Amniotic stem cell (primary cell): ENCODE measurements at regions not wholly inside any gene's neighbourhood (a gene's known extent, or its start where the extent isn't known, plus 50 kb on each side); places are given as distances from the start of the nearest gene placed in this dataset.
"Not testable (repeated sequence)": the region's sequence is repeated elsewhere in the genome, so short reads cannot be mapped to it uniquely, and the experiment has no call there.

ENCODE experiments used
- DNase-seq: peaks from one replicate; lab custom pipeline; 2025; lab: John Stamatoyannopoulos, UW

DNA sequence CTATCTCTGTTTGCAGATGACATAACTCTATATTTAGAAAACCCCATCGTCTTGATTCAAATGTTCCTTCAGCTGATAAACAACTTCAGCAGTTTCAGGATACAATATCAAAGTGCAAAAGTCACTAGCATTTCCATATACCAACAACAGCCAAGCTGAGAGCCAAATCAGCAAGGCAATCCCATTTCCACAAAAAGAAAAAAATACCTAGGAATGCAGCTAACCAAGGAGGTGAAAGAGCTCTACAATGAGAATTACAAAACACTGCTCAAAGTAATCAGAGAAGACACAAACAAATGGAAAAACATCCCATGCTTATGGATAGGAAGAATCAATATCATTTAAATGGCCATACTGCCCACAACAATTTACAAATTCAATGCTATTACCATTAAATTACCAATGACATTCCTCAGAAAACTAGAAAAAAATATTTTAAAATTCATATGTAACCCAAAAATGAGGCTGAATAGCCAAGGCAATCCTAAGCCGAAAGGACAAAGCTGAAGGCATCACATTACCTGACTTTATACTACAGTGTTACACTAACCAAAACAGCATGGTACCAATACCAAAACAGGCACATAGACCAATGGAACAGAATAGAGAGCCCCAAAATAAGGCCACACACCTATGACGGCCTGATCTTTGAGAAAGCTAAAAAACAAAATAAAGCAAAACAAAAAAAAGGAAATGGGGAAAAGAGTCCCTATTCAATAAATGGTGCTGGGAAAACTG is 901.7 kb downstream of the LRFN5 start:
- no peak for DNase-seq

DNA sequence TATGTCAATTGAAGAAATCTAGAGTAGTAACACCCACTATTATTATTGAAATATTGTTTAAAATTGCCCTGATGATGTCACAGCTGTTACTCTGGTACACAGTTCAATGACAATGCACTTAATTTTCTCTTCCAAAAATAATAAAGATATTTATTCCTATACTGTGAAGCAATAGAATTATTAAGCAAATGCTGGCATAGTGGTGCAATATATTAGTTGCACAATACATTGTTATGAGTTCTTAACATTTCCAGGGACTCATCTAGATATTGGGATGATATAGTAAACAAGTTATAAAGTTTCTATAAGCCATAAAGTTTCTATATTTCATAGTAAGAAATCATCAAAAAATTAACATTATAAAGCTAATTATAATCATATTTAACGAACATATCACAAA is 897.8 kb downstream of the LRFN5 start:
- no peak for DNase-seq

DNA sequence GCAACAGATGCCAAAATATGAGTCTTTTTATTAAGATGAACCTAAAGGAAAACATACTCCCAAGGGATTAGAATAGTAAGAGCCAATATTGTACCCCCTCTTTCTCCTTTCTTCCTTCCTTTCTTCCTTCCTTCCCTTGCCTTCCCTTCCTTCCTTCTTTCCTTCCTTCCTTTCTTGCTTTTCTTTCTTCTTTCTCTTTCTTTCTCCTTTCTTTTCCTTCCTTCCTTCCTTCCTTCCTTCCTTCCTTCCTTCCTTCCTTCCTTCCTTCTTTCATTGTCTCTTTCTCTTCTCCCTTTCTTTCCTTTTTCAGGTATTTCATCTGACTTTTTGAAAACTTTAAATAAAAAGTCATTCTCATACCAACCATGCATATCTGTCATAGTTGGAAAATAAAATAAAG is 892.5 kb downstream of the LRFN5 start:
- no peak for DNase-seq

DNA sequence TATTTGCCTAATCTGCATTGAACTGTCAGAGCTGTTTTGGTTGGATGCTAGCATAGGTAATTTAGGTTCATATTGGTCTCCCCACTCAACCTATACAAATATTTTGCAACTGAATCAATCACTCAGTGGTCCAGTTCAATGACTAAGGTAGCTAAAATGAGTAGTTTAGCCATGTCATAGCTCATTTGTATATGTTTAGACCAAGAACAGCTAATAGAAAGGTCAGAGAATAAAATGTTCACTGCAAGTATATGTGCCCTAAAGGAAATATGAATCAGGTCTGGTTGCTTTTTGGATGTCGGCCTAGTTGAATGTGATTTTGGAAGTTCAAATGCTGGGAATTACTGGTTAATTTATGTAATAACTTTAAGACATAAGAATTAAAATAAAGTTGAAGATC is 883.9 kb downstream of the LRFN5 start:
- DNase-seq: no peak

DNA sequence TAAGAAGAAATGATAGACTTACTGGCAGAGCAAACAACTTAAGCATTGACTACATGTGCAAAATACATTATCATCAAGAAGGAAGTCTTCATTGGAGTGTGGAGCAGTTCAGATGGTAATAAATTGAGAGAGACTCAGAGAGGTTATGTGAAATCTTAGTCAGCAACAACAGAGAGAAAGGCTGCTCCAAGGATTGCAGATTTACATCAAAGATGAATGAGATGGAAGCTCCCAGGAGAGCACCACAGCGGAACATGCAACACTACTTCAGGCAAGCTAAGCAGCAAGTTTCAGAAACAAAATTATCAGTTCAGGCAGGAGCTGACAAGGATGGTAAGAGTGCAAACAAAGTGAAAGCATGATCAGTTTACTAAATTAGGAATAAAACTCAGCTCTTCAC is 882.3 kb downstream of the LRFN5 start:
- no peak for DNase-seq

DNA sequence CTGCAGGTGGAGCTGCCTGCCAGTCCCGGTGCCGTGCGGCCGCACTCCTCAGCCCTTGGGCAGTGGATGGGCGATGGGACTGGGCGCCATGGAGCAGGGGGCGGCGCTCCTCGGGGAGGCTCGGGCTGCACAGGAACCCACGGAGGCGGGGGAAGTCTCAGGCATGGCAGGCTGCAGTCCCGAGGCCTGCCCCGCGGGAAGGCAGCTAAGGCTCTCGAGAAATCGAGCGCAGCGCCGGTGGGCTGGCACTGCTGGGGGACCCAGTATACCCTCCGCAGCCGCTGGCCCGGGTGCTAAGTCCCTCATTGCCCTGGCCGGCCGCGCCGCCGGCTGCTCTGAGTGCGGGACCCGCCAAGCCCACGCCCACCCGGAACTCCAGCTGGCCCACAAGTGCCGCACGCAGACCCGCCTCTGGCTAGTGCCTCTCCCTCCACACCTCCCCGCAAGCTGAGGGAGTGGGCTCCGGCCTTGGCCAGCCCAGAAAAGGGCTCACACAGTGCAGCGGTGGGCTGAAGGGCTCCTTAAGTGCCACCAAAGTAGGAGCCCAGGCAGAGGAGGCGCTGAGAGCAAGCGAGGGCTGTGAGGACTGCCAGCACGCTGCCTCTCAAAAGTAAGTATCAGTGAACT is 875.8 kb downstream of the LRFN5 start:
- not testable (repeated sequence) for DNase-seq

DNA sequence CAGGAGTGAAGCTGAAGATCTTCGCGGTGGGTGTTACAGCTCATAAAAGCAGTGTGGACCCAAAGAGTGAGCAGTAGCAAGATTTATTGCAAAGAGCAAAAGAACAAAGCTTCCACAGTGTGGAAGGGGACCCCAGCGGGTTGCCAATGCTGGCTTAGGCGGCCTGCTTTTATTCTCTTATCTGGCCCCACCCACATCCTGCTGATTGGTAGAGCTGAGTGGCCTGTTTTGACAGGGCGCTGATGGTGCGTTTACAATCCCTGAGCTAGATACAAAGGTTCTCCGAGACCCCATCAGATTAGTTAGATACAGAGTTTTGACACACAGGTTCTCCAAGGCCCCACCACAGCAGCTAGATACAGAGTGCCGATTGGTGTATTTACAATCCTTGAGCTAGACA is 875.0 kb downstream of the LRFN5 start:
- not testable (repeated sequence) for DNase-seq

DNA sequence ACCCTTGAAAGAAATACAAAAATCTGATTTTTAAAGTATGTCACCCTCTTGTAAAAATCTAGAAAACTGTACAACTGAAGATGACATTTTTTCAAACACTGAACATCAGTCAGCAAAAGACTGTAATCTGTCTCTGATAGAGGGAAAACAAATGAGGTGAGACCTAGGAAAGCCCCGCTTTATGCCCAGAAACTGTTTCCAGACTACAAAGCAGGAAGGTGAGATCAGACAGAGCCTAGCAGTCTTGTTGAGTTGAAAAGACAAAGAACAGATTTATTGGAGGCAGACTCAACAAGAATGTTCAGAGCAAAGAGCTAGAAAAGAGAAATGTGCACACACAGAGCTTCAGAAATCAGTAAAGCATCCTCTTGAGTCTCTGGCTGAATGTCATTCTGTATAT is 873.6 kb downstream of the LRFN5 start:
- no peak for DNase-seq

DNA sequence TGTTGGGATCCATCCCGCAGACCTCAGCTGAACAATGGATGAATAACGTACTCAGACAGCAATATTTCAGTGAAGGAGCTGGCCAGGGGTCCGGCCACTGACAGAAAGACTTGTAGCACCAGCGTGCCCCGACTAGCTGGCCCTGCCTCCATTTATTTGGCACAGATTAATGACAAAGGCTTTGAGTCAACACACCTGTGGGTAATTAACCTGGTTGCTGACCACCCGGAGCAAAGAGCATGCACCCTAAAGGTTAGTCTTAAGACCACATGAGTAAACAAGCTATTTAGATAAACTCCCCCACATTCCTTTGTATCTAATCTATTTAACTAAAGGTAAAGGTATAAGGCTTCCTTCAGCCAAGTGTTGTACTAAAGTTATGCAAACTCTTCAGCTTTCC is 868.6 kb downstream of the LRFN5 start:
- no peak for DNase-seq

DNA sequence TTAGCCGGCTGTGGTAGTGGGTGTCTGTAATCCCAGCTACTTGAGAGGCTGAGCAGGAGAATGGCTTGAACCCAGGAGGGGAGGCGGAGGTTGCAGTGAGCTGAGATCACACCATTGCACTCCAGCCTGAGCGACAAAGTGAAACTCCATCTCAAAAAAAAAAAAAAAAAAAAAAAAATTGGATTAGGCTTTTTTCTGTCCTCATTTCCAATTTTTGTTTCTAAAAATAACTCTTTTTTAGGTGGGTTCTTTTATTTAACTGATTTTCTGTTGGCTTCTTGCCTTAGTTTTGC is 863.7 kb downstream of the LRFN5 start:
- no peak for DNase-seq

DNA sequence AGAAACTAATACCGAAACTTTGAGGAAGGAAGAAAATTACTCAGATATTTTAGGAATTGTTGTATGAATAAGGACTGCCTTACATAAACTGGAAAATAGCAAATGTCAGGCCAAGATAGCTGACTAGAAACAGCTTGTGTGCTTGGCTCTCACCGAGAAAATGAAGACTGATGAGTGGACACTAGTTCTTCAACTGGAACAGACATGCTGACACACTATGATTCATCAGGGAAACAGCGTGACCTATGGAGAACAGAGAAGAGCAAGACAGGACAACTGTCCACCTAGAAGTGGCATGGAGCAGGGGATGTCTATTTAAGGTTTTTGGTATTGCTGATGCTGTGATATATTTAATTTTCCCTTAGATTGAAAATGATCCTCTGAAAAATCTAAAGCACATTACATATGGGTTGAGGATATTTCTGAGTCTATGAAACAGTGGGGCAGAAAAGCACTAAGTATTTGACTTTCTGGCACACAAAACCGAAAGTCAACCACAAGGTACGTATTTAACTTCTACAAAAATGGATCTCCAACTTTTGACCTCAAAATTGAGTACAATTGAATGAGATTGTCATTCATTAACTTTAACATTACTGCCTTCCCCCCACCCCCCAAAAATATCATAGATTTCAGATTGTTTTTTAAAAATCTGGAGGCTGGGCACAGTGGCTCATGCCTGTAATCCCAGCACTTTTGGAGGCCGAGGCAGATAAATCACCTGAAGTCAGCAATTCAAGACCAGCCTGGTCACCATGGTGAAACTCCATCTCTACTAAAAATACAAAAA is 863.2 kb downstream of the LRFN5 start:
- DNase-seq: no peak

DNA sequence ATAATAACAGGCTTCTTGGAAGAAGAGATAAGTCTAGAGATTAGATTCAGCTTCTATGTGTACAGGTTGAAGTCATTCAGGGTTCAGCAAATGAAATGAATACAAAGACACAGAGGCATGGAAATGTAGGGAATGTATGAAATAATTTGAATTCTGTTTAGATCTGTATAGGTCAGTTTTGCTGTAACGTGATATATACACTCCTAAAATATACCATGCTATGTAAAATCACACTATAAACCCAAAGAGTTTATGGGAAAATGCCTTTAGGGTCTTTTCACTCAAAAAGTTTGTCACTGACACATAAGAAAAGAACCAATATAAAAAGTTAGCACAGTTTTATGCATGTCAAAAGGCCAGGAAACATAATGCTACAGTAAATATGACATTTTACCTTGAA is 854.0 kb downstream of the LRFN5 start:
- DNase-seq: no peak

DNA sequence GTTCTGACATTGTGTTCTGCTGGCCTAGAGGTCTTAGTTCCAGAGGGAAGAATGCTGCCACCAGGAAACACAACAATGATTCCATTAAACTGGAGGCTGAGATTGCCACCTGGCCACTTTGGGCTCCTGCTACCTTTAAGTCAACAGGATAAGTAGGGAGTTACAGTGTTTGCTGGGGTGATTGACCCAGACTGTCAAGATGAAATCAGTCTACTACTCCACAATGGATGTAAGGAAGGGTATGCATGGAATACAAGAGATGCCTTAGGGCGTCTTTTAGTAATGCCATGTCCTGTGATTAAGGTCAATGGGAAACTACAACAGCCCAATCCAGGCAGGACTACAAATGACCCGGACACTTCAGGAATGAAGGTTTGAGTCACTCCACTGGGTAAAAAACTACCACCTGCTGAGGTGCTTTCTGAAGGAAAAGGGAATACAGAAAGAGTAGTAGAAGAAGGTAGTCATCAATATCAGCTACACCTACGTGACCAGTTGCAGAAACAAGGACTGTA is 852.6 kb downstream of the LRFN5 start:
- no peak for DNase-seq

DNA sequence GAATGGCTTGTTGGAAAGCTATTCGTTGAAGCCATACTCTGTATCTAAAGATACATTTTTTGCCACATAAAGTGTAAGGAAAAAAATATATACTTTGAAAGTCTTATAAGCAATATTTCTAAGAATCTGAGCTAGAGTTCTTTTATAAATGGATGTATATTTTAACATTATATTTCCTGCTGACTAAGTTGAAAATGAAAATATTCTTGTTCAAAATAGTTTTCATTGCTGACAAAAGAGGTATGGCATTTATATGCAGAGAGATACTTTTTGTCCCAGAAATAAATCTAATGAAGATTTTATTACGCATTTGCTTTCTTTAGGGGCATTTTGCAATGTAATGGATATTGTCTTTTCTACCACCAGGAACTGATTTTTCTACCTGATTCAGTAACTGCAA is 834.9 kb downstream of the LRFN5 start:
- no peak for DNase-seq

DNA sequence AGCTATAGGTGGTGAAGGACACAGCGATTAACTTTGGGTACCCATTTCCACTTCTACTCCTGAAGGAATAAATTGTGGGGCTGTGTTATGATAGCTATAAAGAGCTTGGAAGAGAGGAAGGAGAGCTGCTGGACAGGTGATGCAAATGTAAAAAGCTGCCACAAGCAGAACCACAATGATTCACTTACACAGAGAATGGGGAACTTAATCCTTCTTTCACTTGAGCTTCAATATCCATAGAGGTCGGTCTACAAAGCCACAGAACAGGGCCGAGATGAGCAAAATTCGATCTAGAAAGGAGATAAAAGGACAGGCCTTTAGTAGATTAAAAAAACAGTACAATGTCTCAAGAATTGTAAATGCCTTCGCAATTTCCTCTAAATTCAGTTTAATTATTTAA is 831.1 kb downstream of the LRFN5 start:
- DNase-seq: no peak

DNA sequence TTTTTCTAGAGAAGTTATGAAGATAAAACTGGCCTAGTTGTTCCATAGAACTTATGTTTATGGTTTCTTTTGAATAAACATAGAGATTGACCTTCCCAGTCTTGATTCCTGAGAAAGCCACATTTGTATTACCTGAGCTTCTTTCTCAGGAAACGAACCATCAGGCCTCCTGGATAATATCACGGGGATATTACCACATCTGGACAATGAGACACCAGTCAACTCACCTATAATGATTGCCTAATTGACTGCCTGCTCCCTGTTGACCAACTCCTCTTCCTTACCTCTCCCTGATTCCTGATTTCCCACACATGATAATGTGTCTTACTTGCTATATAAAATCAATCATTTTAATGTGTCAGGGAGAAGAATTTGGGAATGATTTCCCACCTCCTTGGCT is 822.7 kb downstream of the LRFN5 start:
- no peak for DNase-seq

DNA sequence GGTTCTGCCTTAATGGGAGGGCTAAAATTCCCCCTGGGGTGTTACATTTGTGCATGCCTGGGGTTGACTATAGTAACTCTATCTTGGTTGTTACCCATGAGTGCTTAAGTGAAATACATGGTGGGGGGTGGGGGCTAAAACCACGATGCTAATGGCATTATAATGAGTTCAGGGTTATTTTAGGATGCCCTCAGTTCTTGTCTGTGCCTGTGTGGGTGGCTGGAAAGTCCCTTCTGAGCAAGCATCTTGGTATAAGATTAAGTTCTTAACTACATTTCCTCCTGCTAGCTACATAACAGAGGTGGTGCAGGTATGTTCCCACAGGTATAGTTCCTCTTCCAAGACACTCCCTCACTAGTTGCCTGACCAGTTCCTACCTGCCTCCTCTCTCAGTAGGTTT is 822.3 kb downstream of the LRFN5 start:
- DNase-seq: no peak

DNA sequence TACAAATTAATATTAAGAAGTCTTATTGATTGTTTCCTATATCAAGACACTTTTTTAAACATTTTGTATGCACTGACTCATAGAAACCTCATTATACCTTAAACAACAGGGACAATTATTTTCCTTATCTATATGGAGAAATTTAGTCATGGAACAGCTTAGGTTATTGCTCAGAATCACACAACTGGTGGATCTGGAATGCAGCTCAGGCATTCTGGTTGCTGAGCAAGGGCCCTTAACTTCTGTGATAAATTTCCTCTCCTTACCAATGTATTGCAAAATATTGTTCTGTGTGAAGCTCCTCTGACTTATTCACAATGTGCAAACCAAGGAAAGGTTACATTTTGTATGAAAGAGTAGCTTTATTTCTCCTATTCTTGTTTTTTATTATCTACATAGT is 817.8 kb downstream of the LRFN5 start:
- DNase-seq: no peak

DNA sequence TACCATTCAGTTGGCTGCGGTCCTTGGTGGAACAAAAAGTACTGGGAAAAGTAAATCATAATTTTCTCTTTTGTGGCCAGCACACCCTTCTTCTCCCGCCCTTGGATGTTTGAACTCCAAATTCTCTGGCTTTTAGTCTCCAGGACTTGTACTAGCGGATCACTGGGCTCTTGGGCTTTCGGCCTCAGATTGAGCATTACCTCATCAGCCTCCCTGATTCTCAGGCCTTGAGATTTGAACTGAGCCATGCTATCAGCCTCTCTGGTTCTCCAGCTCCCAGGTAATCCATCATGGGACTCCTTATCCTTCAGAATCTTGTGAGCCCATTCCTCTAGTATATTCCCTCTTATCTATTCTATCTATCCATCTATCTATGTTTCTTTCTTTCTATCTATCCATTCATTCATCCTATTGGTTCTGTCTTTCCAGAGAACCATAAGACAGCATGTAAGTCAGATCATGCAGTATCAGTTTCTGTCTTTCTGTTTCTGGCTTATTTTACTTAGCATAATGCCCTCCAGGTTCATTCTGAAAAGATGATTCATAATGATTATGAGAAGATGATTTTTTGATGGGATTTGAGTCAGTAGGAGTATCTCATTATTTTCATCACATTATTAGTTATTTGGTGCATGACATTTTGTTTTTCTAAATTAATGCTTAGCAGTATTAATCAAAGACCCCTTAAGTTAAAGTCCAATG is 814.9 kb downstream of the LRFN5 start:
- DNase-seq: no peak

DNA sequence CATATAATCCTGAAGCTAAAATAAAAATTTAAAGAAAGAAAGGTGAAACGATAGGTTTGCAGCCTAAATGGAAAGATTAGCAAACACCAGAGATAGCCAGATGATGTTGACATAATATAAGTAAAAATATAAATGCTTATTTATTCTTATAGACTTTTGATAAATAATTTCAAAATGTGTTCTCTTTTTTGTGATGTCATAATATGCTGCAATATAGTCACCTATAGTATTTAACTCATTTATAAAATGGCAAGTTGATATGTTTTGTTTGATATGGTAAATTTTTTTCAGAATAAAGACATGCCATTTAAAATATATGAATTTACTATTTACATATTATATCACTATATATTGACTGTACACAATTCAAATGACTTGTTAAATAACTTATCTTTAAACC is 813.4 kb downstream of the LRFN5 start:
- no peak for DNase-seq

DNA sequence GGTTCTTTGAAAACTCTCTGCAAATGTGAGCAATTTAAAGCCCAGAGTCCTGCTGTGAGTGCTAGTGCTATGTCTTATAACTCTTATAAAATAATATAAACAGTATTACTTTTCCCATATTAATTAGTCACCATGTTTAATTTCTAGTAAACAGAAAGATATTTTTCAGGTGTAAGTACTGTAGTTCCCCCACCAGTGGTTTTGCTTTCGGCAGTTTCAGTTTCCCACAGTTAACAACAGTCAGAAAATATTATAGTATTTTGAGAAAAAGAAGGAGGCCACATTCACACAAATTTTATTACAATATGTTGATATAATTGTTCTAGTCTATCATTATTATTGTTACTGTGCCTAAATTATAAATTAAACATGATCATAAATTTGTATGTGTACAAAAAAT is 800.5 kb downstream of the LRFN5 start:
- no peak for DNase-seq

DNA sequence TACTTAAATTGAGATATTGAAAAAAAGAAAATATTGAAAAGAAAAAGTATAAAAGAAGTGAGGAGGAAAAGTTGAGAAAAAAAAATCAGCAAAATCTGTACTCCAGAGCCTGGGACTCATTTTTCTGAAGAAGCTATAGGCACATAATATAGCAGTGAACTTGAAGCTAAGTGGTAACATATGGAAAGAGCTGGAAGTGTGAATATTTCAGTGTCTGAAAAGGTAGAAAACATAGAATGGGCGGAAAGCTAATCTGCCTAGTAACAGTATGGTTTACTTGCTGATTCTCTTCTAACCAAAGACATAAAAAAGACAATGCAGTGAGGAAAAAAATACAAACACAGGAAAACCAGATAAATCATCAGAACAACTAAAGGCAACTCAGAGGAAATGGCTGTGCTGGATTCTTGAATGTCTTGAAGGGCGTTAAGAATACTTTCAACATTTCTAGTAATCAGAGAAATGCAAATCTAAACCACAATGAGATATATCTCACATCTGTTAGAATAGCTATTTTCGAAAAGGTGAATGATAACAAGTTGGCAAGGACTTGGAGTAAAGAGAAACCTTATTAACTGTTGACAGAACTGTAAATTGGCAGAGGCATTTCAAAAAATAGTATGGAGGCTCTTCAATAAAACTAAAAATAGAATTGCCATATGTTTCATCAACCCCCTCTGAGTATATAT is 784.6 kb downstream of the LRFN5 start:
- no peak for DNase-seq
